ENCODE measurements at regions not wholly inside any gene's neighbourhood (a gene's known extent, or its start where the extent isn't known, plus 50 kb on each side); places are given as distances from the start of the nearest gene placed in this dataset.

DNA sequence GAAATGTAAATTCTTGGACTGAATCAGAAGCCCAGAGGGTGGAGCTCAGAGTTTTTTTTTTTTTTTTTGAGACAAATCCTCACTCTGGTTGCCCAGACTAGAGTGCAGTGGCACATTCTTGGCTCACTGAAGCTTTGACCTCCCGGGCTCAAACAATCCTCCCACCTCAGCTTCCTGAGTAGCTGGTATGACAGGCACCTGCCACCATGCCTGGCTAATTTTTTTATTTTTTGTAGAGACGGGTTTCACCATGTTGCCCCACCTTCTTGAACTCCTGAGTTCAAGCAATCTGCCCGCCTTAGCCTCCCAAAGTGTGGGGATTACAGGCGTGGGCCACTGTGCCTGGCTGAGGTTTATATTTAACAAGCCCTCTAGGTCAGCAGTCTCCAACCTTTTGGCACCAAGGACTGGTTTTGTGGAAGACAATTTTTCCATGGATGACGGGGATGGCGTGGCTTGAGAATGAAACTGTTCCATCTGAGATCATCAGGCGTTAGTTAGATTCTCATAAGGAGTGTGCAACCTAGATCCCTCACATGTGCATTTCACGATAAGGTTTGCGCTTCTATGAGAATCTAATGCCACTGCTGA is 76.7 kb downstream of the FHIP1A start:
- H3K9ac ChIP-seq (ENCODE audit: insufficient read depth, low read length), result no peak overlapping the region
- H2AFZ ChIP-seq (ENCODE audit: low read length), result no peak overlapping the region
- DNase-seq (ENCODE audit: low read depth in 2 of 2), result peak in 1 of 2 donors; percentile 53
- H3K9me3 ChIP-seq (ENCODE audit: control insufficient read depth, insufficient read depth, low read depth, low read length), result no peaks in the 10 kb centered on the region
- no peaks in the 10 kb centered on the region for H3K79me2 ChIP-seq (ENCODE audit: control insufficient read depth, insufficient read depth, low read length)
- TF ChIP-seq, protein P1, sequence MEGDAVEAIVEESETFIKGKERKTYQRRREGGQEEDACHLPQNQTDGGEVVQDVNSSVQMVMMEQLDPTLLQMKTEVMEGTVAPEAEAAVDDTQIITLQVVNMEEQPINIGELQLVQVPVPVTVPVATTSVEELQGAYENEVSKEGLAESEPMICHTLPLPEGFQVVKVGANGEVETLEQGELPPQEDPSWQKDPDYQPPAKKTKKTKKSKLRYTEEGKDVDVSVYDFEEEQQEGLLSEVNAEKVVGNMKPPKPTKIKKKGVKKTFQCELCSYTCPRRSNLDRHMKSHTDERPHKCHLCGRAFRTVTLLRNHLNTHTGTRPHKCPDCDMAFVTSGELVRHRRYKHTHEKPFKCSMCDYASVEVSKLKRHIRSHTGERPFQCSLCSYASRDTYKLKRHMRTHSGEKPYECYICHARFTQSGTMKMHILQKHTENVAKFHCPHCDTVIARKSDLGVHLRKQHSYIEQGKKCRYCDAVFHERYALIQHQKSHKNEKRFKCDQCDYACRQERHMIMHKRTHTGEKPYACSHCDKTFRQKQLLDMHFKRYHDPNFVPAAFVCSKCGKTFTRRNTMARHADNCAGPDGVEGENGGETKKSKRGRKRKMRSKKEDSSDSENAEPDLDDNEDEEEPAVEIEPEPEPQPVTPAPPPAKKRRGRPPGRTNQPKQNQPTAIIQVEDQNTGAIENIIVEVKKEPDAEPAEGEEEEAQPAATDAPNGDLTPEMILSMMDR (conservative IDR thresholded peaks at IDR 0.05 in 1 of 2, IDR thresholded peaks at IDR 0.05 in 1 of 2; ENCODE audit: low read depth in 1 of 2, low read length in 2 of 2), result no peak
- TF ChIP-seq EZH2 (IDR thresholded peaks at IDR 0.05; ENCODE audit: low read length, missing control alignments), result no peak
- H3K4me3 ChIP-seq (replicated peaks in 1 of 4; ENCODE audit: control extremely low read depth in 1 of 4, insufficient read depth in 1 of 4, low read depth in 3 of 4, low read length in 4 of 4), result no peak overlapping the region
- H3K36me3 ChIP-seq (ENCODE audit: control insufficient read depth, insufficient read depth, low read length), result no peaks in the 10 kb centered on the region
- no peaks in the 10 kb centered on the region for H4K20me1 ChIP-seq (ENCODE audit: control insufficient read depth, extremely low read depth, insufficient read depth, low read length)
- peaks cover 5% of the 10 kb centered on the region for H3K4me1 ChIP-seq (ENCODE audit: control insufficient read depth, extremely low read depth, insufficient read depth, low read length)
- H3K4me2 ChIP-seq (ENCODE audit: extremely low read depth, insufficient read depth, low read length), result no peak overlapping the region
- no peaks in the 10 kb centered on the region for H3K27me3 ChIP-seq (ENCODE audit: control insufficient read depth, insufficient read depth, low read length)
- no peak overlapping the region for H3K27ac ChIP-seq (ENCODE audit: insufficient read depth, low read length)

- H3K9ac ChIP-seq (ENCODE audit: insufficient read depth, low read length), result no peak overlapping the region
- no peak overlapping the region for H3K27ac ChIP-seq (ENCODE audit: insufficient read depth, low read length)
- DNase-seq (ENCODE audit: low read depth in 2 of 2), result peak in 1 of 2 donors; percentile 88
- no peaks in the 10 kb centered on the region for H4K20me1 ChIP-seq (ENCODE audit: control insufficient read depth, extremely low read depth, insufficient read depth, low read length)
- TF ChIP-seq EZH2 (IDR thresholded peaks at IDR 0.05; ENCODE audit: low read length, missing control alignments), result no peak
- TF ChIP-seq, protein P1 (conservative IDR thresholded peaks at IDR 0.05 in 1 of 2, IDR thresholded peaks at IDR 0.05 in 1 of 2; ENCODE audit: low read depth in 1 of 2, low read length in 2 of 2), result no peak
- no peak overlapping the region for H3K4me2 ChIP-seq (ENCODE audit: extremely low read depth, insufficient read depth, low read length)
- H3K36me3 ChIP-seq (ENCODE audit: control insufficient read depth, insufficient read depth, low read length), result no peaks in the 10 kb centered on the region
- no peak overlapping the region for H2AFZ ChIP-seq (ENCODE audit: low read length)
- peaks cover 5% of the 10 kb centered on the region for H3K4me1 ChIP-seq (ENCODE audit: control insufficient read depth, extremely low read depth, insufficient read depth, low read length)
- H3K27me3 ChIP-seq (ENCODE audit: control insufficient read depth, insufficient read depth, low read length), result no peaks in the 10 kb centered on the region
- H3K4me3 ChIP-seq (replicated peaks in 1 of 4; ENCODE audit: control extremely low read depth in 1 of 4, insufficient read depth in 1 of 4, low read depth in 3 of 4, low read length in 4 of 4), result no peak overlapping the region
- H3K9me3 ChIP-seq (ENCODE audit: control insufficient read depth, insufficient read depth, low read depth, low read length), result no peaks in the 10 kb centered on the region
- H3K79me2 ChIP-seq (ENCODE audit: control insufficient read depth, insufficient read depth, low read length), result no peaks in the 10 kb centered on the region
Observed at GRCh38 chr4:151486168-151486567, 77.2 kb downstream of the FHIP1A start.

- no peak for TF ChIP-seq EZH2 (IDR thresholded peaks at IDR 0.05; ENCODE audit: low read length, missing control alignments)
- TF ChIP-seq, protein P1 (conservative IDR thresholded peaks at IDR 0.05 in 1 of 2, IDR thresholded peaks at IDR 0.05 in 1 of 2; ENCODE audit: low read depth in 1 of 2, low read length in 2 of 2), result no peak
- Histone ChIP-seq H4K20me1 (ENCODE audit: control insufficient read depth, extremely low read depth, insufficient read depth, low read length) (no peaks in the 10 kb centered on the region), H3K79me2 (ENCODE audit: control insufficient read depth, insufficient read depth, low read length) (no peaks in the 10 kb centered on the region), H3K4me3 (replicated peaks in 1 of 4; ENCODE audit: control extremely low read depth in 1 of 4, insufficient read depth in 1 of 4, low read depth in 3 of 4, low read length in 4 of 4) (no peak overlapping the region), H3K27ac (ENCODE audit: insufficient read depth, low read length) (no peak overlapping the region), H3K9ac (ENCODE audit: insufficient read depth, low read length) (no peak overlapping the region), H3K9me3 (ENCODE audit: control insufficient read depth, insufficient read depth, low read depth, low read length) (no peaks in the 10 kb centered on the region), H3K27me3 (ENCODE audit: control insufficient read depth, insufficient read depth, low read length) (no peaks in the 10 kb centered on the region), H3K4me1 (ENCODE audit: control insufficient read depth, extremely low read depth, insufficient read depth, low read length) (peaks cover 5% of the 10 kb centered on the region), H3K4me2 (ENCODE audit: extremely low read depth, insufficient read depth, low read length) (no peak overlapping the region), H2AFZ (ENCODE audit: low read length) (no peak overlapping the region), H3K36me3 (ENCODE audit: control insufficient read depth, insufficient read depth, low read length) (no peaks in the 10 kb centered on the region)
- DNase-seq (ENCODE audit: low read depth in 2 of 2), result no peak
Observed at GRCh38 chr4:151488968-151489367, 80.0 kb downstream of the FHIP1A start.

Data from fibroblast of lung (primary cell).